ENCODE measurements at regions not wholly inside any gene's neighbourhood (a gene's known extent, or its start where the extent isn't known, plus 50 kb on each side); places are given as distances from the start of the nearest gene placed in this dataset.
"Not testable (repeated sequence)": the region's sequence is repeated elsewhere in the genome, so short reads cannot be mapped to it uniquely, and the experiment has no call there.

- in situ Hi-C loops (cut with MboI; ENCODE audit: low sequenced_read_pairs), result no loop called here
These were observed 155.8 kb upstream of the KLF7 start for GRCh38 chr2:207321514-207321913.

GRCh38 chr2:207324001-207324400 is 158.3 kb upstream of the KLF7 start:
- in situ Hi-C loops (cut with MboI; ENCODE audit: low sequenced_read_pairs), result no loop called here

- in situ Hi-C loops (cut with MboI; ENCODE audit: low sequenced_read_pairs), result no loop called here
These were observed 161.8 kb upstream of the KLF7 start for GRCh38 chr2:207327513-207327912.

- in situ Hi-C loops (cut with MboI; ENCODE audit: low sequenced_read_pairs), result no loop called here
These were observed 163.2 kb upstream of the KLF7 start for GRCh38 chr2:207328944-207329386.

- in situ Hi-C loops (cut with MboI; ENCODE audit: low sequenced_read_pairs), result no loop called here
These were observed 165.2 kb upstream of the KLF7 start for GRCh38 chr2:207330912-207331311.

GRCh38 chr2:207331674-207332073 is 165.9 kb upstream of the KLF7 start:
- in situ Hi-C loops (cut with MboI; ENCODE audit: low sequenced_read_pairs), result no loop called here

GRCh38 chr2:207332480-207333212 is 166.9 kb upstream of the KLF7 start:
- in situ Hi-C loops (cut with MboI; ENCODE audit: low sequenced_read_pairs), result no loop called here

- in situ Hi-C loops (cut with MboI; ENCODE audit: low sequenced_read_pairs), result no loop called here
These were observed 168.0 kb upstream of the KLF7 start for GRCh38 chr2:207333599-207334300.

GRCh38 chr2:207334301-207334623 is 168.5 kb upstream of the KLF7 start:
- in situ Hi-C loops (cut with MboI; ENCODE audit: low sequenced_read_pairs), result no loop called here

- in situ Hi-C loops (cut with MboI; ENCODE audit: low sequenced_read_pairs), result no loop called here
These were observed 169.1 kb upstream of the KLF7 start for GRCh38 chr2:207334624-207335371.

- in situ Hi-C loops (cut with MboI; ENCODE audit: low sequenced_read_pairs), result no loop called here
These were observed 171.8 kb upstream of the KLF7 start for GRCh38 chr2:207337234-207338219.

- in situ Hi-C loops (cut with MboI; ENCODE audit: low sequenced_read_pairs), result no loop called here
These were observed 172.5 kb upstream of the KLF7 start for GRCh38 chr2:207338220-207338607.

- in situ Hi-C loops (cut with MboI; ENCODE audit: low sequenced_read_pairs), result no loop called here
These were observed 172.9 kb upstream of the KLF7 start for GRCh38 chr2:207338610-207339009.

- in situ Hi-C loops (cut with MboI; ENCODE audit: low sequenced_read_pairs), result no loop called here
These were observed 175.5 kb upstream of the KLF7 start for GRCh38 chr2:207341112-207341750.

GRCh38 chr2:207341804-207342203 is 176.1 kb upstream of the KLF7 start:
- in situ Hi-C loops (cut with MboI; ENCODE audit: low sequenced_read_pairs), result no loop called here

- in situ Hi-C loops (cut with MboI; ENCODE audit: low sequenced_read_pairs), result not testable (repeated sequence)
These were observed 179.0 kb upstream of the KLF7 start for GRCh38 chr2:207344596-207345394.

GRCh38 chr2:207351171-207351570 is 178.6 kb upstream of the CREB1 start:
- in situ Hi-C loops (cut with MboI; ENCODE audit: low sequenced_read_pairs), result no loop called here

GRCh38 chr2:207352978-207353671 is 176.6 kb upstream of the CREB1 start:
- in situ Hi-C loops (cut with MboI; ENCODE audit: low sequenced_read_pairs), result no loop called here

GRCh38 chr2:207353836-207354235 is 175.9 kb upstream of the CREB1 start:
- in situ Hi-C loops (cut with MboI; ENCODE audit: low sequenced_read_pairs), result no loop called here

Measured in HL-60/S4 treated with phorbol 12-myristate 13-acetate at 8.2 ng/mL for 4 days and 3 days (cell line).